HG03066 (cell line): ENCODE measurements at regions not wholly inside any gene's neighbourhood (a gene's known extent, or its start where the extent isn't known, plus 50 kb on each side); places are given as distances from the start of the nearest gene placed in this dataset.

Source experiments
- ATAC-seq: cut with Tn5 transposase; IDR thresholded peaks from one replicate; pipeline ENCODE4 v1.9.1; 2021; ENCODE audit warnings: low read depth; ENCODE audit not compliant: unreplicated experiment

GRCh38 chr13:73259061-73260017 is 200.5 kb downstream of the KLF5 start:
- no peak for ATAC-seq

- ATAC-seq: no peak
Measured at GRCh38 chr13:73258406-73258805, 199.6 kb downstream of the KLF5 start.

GRCh38 chr13:73254827-73255226 is 196.0 kb downstream of the KLF5 start:
- ATAC-seq: no peak

DNA sequence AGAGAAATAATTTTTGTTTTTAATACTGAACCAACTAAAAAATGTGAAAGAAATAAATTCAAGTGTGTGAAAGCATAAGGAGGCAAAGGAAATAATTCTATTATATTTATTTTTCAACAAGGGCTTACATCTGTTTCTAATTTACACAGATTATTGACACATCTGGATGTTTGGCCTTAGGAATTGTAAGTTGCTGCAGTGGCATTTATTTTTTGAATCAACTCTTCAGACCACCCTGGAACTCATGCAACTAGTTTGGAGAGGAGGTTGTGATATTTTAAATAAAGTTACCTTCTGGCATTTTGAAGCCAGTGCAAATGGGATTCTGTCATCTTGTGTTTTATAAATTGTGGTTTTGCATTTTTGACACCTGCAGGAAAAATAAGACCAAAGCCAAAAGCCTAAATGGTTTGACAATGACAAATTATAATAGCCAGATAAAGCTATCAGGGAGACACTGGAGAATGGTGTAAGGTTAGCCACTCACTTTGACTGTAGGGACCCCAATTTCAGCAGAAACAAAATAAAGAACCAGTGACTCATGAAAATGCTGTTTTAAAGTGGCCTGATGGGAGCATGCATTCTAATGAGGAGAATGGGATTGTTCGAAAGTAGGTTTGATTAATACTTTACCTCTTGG is 192.9 kb downstream of the KLF5 start:
- ATAC-seq: no peak

- no peak for ATAC-seq
Measured at GRCh38 chr13:73250061-73250460, 191.3 kb downstream of the KLF5 start.

GRCh38 chr13:73248711-73249580 is 190.1 kb downstream of the KLF5 start:
- no peak for ATAC-seq

DNA sequence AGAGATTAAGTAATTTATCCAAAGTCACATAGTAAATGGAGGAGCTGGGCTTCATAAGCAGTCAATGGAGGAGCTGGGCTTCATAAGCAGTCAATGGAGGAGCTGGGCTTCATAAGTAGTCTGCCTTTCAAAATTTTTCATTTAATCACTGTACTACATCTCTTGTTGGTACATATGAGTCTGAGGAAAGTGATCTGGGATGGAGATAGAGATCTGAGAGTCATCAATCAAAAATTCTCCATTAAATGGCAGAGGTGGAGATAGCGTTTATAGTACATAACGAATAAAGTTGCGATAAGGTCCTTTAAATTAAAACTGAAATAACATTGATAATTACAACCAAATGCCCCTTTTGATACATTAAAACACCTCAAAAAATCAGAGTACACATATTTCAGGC is 189.3 kb downstream of the KLF5 start:
- no peak for ATAC-seq

DNA sequence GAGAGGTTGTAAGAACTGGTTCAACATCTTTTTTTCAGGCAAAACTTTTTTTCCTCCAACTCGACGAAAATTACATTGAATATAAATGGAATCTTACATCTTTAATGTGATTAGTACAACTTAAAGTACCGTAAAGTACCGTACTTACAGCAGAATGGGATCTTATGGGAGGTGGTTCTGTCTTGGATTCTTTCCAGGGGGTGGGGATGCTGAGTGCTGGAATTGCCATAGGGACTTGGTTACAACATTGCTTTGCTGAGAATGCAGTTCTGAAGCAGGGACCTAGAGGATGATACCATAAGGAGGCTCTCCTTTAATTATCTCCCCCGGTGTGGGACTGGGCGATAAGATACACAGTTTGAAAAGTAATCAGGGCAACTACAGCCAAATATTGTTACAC is 186.4 kb downstream of the KLF5 start:
- ATAC-seq: no peak

- no peak for ATAC-seq
Measured at GRCh38 chr13:73244467-73244866, 185.7 kb downstream of the KLF5 start.

DNA sequence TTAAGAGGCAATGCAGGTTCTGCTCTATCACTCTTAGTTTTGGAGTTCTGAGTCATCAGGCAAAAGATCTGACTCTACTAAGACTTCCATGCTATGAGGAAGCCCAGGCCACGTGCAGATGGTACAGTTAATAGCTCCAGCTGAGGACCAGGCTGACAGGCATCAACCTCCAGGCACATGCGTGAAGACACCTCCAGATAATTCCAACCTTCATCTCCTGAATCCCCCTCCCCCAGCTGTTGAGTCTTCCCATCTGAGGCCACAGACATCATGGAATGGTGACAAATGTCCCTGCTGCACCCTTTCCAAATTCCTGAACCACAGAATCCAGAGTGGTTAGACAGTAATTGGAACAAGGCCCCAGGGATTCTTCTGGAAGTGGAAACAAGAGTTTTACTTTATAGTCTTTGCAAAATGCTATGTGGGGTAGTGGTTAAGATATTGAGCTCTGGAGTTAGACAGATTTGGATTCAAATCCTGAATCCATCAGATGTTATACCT is 183.8 kb downstream of the KLF5 start:
- ATAC-seq: no peak

- no peak for ATAC-seq
Measured at GRCh38 chr13:73240193-73240592, 181.4 kb downstream of the KLF5 start.

DNA sequence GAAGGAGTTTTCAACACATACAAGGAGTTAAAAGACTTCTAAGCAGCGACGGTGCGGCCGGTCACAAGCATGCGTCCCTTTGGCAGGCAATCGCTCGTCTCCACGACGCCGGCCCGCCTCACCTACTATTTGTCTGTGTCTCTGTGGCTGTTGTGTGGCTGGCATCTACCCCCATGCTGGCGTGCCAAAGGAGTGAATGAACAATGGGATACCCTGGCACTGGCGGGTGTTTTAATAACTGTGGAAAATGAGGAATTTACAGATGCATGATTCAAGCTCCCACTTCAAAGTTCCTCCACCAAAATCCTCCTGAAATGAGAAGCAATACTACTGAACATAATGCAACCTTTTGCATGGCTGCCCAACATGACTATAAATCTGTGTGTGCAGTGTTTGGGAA is 176.6 kb downstream of the KLF5 start:
- no peak for ATAC-seq

DNA sequence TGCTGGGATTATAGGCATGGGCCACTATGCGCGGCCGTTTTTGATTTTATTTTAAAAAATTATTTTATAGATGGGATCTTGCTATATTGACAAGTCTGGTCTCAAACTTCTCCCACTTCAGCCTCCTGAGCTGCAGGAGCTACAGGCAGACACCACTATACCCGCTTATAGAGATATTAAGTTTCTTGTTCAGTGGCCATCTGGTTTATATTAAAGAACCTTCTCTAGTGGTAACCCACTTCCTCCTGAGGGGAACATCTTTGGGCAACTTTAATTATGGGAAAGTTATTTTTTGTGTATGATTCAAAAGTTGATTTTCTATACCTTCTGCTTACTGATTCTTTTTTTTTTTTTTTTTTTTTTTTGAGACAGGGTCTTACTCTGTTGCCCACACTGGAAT is 172.7 kb downstream of the KLF5 start:
- no peak for ATAC-seq

DNA sequence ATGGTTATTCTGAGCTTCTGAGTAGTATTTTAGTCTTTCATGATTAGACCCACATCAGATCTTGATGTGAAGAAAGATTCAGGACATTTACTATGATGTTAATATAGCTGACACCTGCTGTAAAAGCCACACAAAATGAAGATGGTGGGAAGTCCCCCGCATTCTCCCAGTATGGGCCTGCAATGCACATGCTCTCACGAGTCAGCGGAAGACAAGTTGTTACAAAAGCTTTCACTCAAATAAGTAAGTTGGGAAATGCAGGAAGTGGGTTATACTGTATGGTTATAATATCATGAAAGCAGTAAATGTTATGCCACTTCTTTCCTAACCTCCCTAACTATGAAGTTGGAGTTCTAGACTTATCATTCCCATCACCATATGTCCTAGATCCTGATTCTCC is 171.9 kb downstream of the KLF5 start:
- ATAC-seq: no peak

DNA sequence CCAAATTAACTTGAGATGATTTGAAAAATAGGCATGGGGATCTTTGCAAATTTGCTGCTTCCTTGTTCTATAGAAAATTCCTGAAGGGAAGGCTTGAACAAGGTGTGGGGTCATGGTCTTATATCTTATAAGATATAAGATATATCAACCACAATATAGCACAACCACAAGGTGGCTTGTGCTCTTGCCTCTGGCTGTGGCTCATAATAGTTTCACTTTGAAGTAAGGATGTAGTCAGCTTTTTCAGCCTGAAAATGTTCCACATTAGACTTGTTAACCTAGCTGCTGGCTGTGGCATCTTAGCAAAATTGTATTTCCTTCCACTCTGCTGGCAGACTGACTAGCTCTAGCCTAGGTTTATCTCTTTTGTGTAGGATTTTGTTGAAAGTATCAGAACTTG is 169.7 kb downstream of the KLF5 start:
- no peak for ATAC-seq

DNA sequence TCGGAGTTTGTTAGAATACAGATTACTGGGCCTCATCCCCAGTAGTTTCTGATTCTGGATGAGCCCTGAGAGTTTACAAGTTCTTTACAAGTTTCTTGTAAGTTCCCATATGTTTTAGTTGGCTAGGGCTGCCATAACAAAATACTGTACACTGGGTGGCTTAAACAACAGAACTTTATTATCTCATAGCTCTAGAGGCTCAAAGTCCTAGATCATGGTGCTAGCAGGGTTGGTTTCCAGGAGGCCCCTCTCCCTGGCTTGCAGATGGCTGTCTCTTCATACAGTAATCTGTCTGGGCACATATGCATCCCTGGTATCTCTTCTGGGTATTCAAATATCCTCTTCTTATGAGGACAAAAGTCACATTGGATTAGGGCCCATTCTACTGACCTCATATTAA is 167.2 kb downstream of the KLF5 start:
- ATAC-seq: no peak

- no peak for ATAC-seq
Measured at GRCh38 chr13:73224703-73225102, 165.9 kb downstream of the KLF5 start.

DNA sequence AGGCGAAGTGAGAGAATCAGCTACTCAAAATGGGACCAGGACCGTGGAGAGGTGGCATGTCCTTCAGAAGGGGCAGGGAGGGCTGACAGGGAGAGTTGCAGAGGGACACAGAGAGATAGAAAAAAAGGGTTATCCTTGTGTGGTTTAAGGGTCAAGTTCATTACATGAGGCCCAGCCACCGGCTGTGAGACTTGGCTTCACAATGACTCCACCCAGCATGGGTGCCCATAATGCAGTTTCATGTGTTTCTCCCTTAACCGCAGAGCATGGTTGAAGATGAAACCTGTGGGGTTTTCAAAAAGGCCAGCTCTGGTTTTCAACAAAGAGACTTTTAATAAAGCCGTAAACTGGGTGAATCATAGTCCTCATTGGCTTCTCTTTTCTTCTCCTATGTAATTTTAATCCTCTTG is 164.6 kb downstream of the KLF5 start:
- ATAC-seq: peak; percentile 78

- no peak for ATAC-seq
Measured at GRCh38 chr13:73222627-73223305, 164.0 kb downstream of the KLF5 start.

DNA sequence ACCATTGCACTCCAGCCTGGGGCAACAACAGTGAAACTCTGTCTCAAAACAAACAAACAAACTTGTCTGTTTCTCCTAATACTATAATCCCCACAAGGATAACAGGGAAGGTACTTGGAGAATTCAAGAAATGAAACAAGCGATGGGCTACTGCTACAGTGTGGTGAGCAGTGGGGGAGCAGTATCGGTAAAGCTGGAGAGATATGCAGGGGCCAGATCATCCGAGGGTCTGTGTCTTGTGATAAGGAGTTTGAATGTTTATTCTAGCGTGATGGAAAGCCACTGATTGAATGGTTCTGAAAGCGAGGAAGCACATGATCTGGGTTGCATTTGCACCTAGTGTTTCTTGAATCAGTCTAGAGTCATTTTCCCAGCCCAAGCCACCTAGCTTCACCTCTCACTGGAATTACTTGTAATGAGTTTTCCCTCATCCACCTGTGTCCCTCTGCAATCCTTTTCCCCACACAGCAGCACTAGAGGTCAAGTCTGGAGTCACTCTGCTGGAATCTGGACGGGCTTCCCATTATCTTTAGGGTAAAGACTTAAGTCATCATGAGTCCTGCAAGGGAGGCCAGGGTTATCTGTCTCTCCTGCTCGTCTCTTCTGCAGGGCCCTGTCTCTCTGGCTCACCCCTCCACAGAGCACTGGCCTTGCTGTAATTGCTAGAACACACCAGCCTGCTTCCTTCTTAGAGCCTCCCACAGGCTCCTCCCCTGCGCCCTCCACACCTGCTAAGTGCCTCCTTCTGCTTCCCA is 162.3 kb downstream of the KLF5 start:
- no peak for ATAC-seq
